ENCODE measurements at regions not wholly inside any gene's neighbourhood (a gene's known extent, or its start where the extent isn't known, plus 50 kb on each side); places are given as distances from the start of the nearest gene placed in this dataset.
A peak's percentile ranks its signal among the peaks of the same experiment; 100 is the strongest.

GRCh38 chr12:58489394-58489793, 430.9 kb downstream of the LRIG3 start:
- 0 out of 2 replicates have a peak overlapping the region, but pooled peaks have one; percentile 52 for H3K18ac ChIP-seq (ENCODE audit: low read depth, low read length)
- H2BK5ac ChIP-seq (ENCODE audit: low read depth, low read length, poor library complexity, severe bottlenecking) = no peak overlapping the region
- POLR2A ChIA-PET (ENCODE audit: unreplicated experiment) = no interaction called here
- H3K4ac ChIP-seq (ENCODE audit: low read depth, low read length) = no peak overlapping the region
- no peak overlapping the region for H3K27ac ChIP-seq (ENCODE audit: insufficient read depth, low read length)
- H2AFZ ChIP-seq (replicated peaks; ENCODE audit: low read length, poor library complexity) = no peak overlapping the region
- no peak overlapping the region for H2BK20ac ChIP-seq (ENCODE audit: low read depth, low read length)
- no peak overlapping the region for H3K23ac ChIP-seq (ENCODE audit: low read depth, low read length)
- H4K20me1 ChIP-seq (ENCODE audit: insufficient read depth, low read length) = no peaks in the 10 kb centered on the region
- WGBS, 2 experiments (ENCODE audit: extremely low coverage in 2 of 2, insufficient read length in 1 of 2) = no CpG with 5 or more reads among the region's 1 CpG
- H3K4me2 ChIP-seq (ENCODE audit: low read depth, low read length) = no peak overlapping the region
- H4K8ac ChIP-seq (ENCODE audit: low read depth in 2 of 2, low read length in 2 of 2) = no peak overlapping the region
- no peak overlapping the region for H2BK15ac ChIP-seq (ENCODE audit: low read depth, low read length)
- H3K4me1 ChIP-seq (ENCODE audit: control insufficient read depth, insufficient read depth, low read length) = 0 out of 2 replicates have a peak, but pooled peaks cover 2% of the 10 kb centered on the region
- no peak overlapping the region for H2AK5ac ChIP-seq (ENCODE audit: low read depth, low read length)
- H3K56ac ChIP-seq (ENCODE audit: extremely low read depth, insufficient read depth, low read length) = no peak overlapping the region
- CTCF ChIA-PET = no interaction called here
- H2AK9ac ChIP-seq (replicated peaks; ENCODE audit: low read depth, low read length, poor library complexity) = no peak overlapping the region
- no peak overlapping the region for H2BK120ac ChIP-seq (ENCODE audit: low read depth, low read length)
- intact Hi-C loops (cut with micrococcal nuclease) (no loop called here), dilution Hi-C loops (cut with HindIII; ENCODE audit: low sequenced_read_pairs, unreplicated experiment) (no loop called here), in situ Hi-C loops (cut with MboI; ENCODE audit: low sequenced_read_pairs) (no loop called here)
- H3K4me3 ChIP-seq (ENCODE audit: insufficient read depth, low read depth, low read length) = no peak overlapping the region
- BruUV-seq (replicated peaks) = no TSS peak
- no peak overlapping the region for H3K14ac ChIP-seq (replicated peaks; ENCODE audit: low read depth, low read length)
- H3K36me3 ChIP-seq (ENCODE audit: control insufficient read depth, insufficient read depth, low read length) = no peaks in the 10 kb centered on the region
- no peaks in the 10 kb centered on the region for H3K9me3 ChIP-seq (ENCODE audit: control insufficient read depth, insufficient read depth, low read length)
- ATAC-seq (ENCODE audit: low read depth) (no peak), DNase-seq (no peak)
- H3K9ac ChIP-seq (ENCODE audit: low read depth, low read length) = no peak overlapping the region
- peaks cover 3% of the 10 kb centered on the region for H3K9me1 ChIP-seq (ENCODE audit: insufficient read depth, low read length)
- no peak overlapping the region for H4K91ac ChIP-seq (ENCODE audit: insufficient read depth, low read depth, low read length)
- no peaks in the 10 kb centered on the region for H3K27me3 ChIP-seq (ENCODE audit: control insufficient read depth, insufficient read depth, low read length)
- no peak for TF ChIP-seq ELK1 (IDR thresholded peaks at IDR 0.05; ENCODE audit: borderline replicate concordance, low read depth, low read length)
- TF ChIP-seq CHD1 (IDR thresholded peaks at IDR 0.05; ENCODE audit: low read depth, low read length) = no peak
- no peak for TF ChIP-seq MXI1 (IDR thresholded peaks at IDR 0.05; ENCODE audit: borderline replicate concordance, low read depth, low read length)
- no peak for TF ChIP-seq FOS (IDR thresholded peaks at IDR 0.05; ENCODE audit: low read depth, low read length)
- TF ChIP-seq NFE2L2 (IDR thresholded peaks at IDR 0.05; ENCODE audit: low read depth, low read length) = no peak
- no peak for TF ChIP-seq MAFK (IDR thresholded peaks at IDR 0.05; ENCODE audit: low read depth, low read length)
- no peak for TF ChIP-seq RAD21 (IDR thresholded peaks at IDR 0.05; ENCODE audit: low read length)
- TF ChIP-seq CEBPB (IDR thresholded peaks at IDR 0.05; ENCODE audit: low read depth, low read length) = no peak
- no peak for TF ChIP-seq RCOR1 (IDR thresholded peaks at IDR 0.05; ENCODE audit: insufficient replicate concordance, low read length)
- no peak for TF ChIP-seq POLR2A (IDR thresholded peaks at IDR 0.05; ENCODE audit: low read depth, low read length)
- no peak for TF ChIP-seq USF2 (IDR thresholded peaks at IDR 0.05; ENCODE audit: low read depth, low read length)
- no peak for TF ChIP-seq RFX5 (IDR thresholded peaks at IDR 0.05; ENCODE audit: low read depth, low read length)
- TF ChIP-seq SMC3 (IDR thresholded peaks at IDR 0.05; ENCODE audit: low read depth, low read length) = no peak
- no peak for TF ChIP-seq CTCF (conservative IDR thresholded peaks at IDR 0.05; ENCODE audit: low read depth, low read length)
- TF ChIP-seq MAZ (IDR thresholded peaks at IDR 0.05; ENCODE audit: borderline replicate concordance, low read depth, low read length) = no peak
- no peak for TF ChIP-seq BHLHE40 (IDR thresholded peaks at IDR 0.05; ENCODE audit: low read depth, low read length)
- H3K79me1 ChIP-seq (ENCODE audit: low read depth in 1 of 2, low read length in 2 of 2) = no peaks in the 10 kb centered on the region
- no peak overlapping the region for H4K5ac ChIP-seq (ENCODE audit: low read depth, low read length)
